GM19438 (cell line): ENCODE measurements at regions not wholly inside any gene's neighbourhood (a gene's known extent, or its start where the extent isn't known, plus 50 kb on each side); places are given as distances from the start of the nearest gene placed in this dataset.

Source experiments
- ATAC-seq: cut with Tn5 transposase; IDR thresholded peaks from one replicate; pipeline ENCODE4 v1.9.1; 2021; ENCODE audit warnings: low read depth; ENCODE audit not compliant: unreplicated experiment

DNA sequence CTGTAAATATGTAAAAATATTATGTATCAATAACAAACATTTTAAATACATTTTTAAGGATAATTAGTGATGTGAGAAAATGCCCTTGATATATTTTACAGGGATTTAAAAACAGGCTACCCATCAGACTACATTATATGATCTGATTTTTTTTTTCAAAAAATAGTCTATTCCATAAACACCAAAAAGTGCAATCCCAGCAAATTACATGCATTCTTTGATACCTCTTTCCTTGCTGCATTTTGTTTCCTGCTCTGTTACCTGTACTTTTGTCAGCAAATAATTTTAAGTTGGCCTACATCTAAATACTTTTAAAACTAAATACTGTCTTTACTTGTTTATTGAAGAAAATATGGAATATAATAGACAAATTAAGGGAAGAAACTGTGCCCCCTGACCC, 306.2 kb upstream of the ARID1B start:
- no peak for ATAC-seq

DNA sequence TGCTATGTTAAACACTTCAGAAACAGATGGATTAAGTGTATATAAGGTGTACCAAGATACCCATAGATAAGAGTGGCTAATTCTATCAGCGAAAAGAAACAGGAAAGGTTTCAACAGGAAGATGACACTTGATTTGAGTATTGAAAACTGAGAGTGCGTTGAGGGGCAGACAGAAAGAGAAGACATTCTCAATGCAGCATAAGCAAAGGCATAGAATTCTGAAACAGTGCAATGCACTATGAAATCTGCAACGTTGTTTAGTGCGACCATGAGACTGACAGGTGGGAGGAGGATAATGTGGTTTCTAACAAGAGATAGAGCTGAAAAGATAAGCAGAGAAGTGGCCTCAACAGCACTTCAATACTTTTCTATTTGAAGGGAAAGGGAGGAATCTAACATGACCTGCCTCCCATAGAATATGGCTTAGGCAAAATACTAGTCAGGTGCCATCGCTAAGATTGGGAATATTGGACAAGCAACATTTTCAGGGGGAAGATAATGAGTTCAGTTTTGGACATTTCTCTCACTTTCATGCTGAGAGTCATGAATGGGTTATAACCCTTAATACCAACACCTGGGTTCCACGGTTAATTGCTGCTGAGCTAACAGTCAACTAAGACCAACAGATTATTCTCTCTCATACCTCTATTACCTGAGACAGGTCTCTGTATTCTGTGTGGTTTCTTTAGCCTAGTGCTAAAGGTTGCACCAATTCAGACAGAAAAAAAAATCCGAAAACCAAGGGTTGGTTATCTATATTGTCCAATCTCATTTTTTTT, 312.9 kb upstream of the ARID1B start:
- no peak for ATAC-seq

DNA sequence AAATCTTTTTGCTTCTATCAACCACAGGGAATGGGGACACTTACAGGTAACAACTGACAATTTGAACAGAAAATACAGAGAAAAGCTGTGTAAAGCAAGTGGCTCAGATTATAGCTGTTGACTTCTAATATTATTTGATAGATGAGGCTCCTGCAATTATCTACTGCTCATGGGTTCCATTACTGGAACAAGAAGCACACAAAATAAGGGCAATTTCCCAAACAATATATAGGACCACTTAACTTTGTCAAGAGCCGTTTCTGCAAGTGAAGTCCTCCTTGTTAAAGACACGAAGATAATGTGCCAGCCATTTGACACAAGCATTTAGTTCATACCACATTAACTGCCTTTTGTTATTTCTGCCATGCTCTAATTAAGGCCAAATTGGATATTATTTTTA, 315.5 kb upstream of the ARID1B start:
- no peak for ATAC-seq

DNA sequence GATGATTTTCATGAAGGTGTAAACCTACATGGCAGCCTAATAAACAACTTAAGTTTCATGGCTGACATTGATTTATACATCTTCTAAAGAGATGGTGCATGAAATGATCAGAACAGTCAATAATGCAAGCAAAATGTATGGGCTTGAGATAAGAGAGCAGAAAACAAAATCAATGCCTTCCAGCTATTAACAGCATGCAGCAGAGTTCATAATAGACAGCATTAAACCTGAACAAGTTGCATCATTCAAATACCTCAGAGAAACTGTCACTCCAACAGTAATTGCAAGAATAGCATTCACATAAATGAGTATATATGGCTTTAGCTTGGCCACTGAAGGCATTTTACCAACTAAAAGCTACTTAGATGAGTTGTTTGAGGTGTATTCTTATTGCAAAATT, 319.6 kb upstream of the ARID1B start:
- no peak for ATAC-seq

GRCh38 chr6:156455847-156456246, 321.3 kb upstream of the ARID1B start:
- no peak for ATAC-seq

GRCh38 chr6:156454867-156455266, 322.3 kb upstream of the ARID1B start:
- no peak for ATAC-seq

DNA sequence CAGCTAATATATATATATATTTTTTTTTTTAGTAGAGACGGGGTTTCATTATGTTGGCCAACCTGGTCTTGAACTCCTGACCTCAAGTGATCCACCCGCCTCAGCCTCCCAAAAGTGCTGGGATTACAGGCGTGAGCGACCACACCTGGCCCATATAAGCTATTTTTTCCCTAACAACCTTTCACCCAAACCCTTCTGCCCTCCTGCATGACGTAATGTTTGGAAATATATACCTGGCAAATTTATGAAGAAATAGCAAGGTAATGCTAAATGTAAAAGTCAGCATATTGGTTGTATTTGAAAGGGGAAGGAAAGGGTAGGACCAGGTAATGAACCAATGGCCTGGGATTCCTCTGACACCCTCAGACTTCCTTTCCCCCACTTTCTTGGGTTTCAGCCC, 325.5 kb upstream of the ARID1B start:
- no peak for ATAC-seq

DNA sequence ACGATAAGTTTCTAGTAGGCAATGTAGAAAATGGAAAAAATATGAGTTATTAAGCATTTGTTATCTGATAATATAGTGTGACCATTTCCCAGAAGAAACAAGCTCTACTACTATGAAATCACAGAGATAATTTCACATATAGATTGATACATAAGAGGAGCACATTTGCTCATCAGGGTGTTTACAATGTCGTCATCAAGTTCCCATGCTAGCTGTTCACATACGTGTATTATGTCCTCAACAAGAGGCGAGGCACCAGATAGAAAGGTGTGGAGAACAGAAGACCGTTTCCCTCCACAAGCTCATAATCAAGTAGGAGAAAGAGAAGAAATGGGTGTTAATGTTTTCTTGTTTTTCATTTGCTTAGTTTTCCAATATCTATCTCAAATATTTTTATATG, 326.1 kb upstream of the ARID1B start:
- ATAC-seq = no peak

DNA sequence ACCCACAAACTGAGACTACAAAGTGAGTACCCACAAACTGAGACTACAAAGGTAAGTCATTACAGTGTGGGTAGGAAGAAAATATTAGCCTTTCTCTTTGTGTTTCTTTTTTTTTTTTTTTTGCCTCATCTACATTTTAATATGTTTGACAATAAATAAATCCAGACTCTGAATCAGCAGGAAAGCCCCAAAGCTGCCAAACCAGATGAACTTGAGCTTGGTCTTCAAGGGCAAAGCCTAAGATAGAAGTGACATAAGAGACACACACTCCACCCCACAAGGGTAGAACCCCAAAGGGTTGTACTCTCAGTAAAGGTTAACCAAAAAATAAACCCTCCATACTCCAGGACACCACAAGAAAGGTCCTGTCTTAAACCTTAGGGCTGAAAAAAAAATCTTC, 326.8 kb upstream of the ARID1B start:
- no peak for ATAC-seq

GRCh38 chr6:156449569-156449968, 327.6 kb upstream of the ARID1B start:
- ATAC-seq = no peak

DNA sequence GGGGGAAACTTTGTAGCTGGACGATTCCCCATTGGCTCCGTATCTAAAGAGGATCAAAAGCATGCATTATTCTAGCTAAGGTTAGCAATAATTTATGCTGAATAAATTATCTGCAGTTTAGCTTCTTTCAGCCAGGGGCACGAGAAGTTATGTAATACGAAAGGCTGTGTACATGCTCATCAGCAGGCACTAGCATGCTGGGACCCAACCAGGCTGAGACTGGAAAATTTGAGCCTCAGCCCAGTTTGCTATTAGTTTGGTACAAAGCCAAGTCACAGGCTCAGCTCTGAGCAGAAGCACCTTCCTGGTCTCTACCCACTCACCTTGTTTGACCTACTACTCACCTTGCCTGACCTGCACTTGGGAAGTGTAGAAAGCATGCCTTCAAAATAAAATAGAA, 328.1 kb upstream of the ARID1B start:
- no peak for ATAC-seq

DNA sequence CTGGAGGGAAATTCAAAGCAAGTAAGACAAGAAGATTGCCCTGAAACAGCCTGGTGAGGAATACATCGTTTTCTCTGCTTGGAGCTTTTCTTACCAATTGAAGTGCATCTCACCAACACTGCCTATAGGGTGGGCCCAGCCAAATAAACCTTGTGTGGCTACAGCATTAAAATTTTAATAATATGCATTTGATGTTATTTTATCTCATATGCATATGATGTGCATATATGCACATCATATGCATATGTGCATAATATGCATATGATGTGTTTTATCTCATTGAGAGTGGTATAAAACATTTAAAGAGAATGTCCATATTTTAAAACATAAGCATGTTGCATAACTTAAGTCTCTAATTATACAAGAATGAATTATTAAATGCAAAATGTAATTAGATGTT, 328.6 kb upstream of the ARID1B start:
- ATAC-seq = no peak

DNA sequence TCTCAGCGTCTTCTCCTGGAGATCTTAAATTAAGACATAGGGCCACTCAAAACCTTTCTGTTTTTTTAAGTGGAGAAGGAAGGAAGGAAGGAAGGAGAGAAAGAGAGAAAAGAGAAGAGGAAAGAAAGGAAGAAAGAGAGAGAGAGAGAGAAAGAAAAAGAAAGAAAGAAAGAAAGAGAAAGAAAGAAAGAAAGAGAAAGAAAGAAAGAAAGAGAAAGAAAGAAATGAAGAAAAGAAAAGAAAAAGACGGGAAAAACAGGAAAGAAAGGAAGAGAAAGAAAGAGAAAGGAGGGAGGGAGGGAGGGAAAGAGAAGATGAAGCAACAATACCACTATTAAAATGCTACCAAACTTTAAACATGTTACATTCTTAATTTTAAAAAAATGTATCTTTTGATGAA, 336.5 kb upstream of the ARID1B start:
- no peak for ATAC-seq

DNA sequence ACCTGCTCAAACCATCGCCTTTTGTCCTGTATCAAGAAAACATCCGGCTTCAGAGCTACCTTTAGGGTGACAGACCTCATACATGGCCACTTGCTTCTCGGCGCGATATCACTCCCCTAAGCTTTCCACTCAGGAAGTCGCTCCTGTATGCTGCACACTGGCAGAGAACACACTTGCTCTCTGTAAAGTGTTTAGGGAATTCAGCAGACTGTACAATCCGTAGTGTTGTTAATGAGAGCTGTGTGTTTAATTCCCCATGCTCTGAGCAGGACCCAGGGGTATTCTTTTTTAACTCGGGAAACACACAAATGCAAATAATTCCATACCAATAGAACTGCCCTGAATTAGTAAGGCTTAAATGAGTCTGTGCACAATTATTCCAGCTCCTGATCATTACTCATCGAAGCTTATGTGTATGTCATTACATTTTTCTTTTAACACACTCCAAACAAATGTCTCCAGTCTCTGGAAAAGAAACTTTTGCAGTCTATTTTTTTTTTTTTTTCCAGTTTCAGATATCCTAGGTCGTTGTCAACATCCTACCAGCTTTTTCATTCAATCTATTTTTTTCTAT, 338.7 kb upstream of the ARID1B start:
- no peak for ATAC-seq

DNA sequence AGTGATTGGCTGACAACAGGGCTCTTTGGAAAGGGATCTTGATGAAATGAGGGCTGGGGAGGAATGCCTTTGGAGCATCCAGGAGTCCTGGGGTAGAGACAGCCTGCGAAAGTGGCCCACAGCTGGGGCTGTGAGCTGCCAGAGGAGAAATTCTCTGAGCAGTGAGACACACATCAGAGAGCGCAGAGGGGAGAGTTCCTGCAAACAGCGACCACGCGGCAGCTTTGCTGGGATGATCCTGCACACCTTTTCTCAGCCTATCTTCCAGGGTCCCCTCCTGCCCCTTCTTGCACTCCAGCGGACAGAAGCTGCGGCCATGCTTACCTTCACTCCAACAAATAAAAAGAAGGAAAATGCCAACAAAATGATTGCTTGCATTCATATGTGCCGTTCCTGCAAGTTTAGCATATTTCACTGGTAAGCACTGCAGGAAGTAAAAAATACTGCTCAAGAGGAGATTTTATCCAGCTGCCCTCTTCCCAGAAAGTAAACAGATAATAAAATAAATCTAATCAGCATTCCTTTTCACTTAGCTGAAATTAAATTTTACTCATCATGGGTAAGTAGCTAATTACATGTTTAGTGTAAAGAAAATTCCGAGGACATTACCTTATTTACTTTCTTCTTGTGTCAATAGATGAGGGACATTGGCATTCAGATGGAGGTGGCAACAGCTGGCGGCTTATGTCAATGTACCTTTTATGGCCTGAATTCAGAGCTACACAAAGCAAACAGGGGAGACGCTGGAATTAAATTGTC, 339.9 kb upstream of the ARID1B start:
- no peak for ATAC-seq

GRCh38 chr6:156434795-156435190, 342.4 kb upstream of the ARID1B start:
- no peak for ATAC-seq

DNA sequence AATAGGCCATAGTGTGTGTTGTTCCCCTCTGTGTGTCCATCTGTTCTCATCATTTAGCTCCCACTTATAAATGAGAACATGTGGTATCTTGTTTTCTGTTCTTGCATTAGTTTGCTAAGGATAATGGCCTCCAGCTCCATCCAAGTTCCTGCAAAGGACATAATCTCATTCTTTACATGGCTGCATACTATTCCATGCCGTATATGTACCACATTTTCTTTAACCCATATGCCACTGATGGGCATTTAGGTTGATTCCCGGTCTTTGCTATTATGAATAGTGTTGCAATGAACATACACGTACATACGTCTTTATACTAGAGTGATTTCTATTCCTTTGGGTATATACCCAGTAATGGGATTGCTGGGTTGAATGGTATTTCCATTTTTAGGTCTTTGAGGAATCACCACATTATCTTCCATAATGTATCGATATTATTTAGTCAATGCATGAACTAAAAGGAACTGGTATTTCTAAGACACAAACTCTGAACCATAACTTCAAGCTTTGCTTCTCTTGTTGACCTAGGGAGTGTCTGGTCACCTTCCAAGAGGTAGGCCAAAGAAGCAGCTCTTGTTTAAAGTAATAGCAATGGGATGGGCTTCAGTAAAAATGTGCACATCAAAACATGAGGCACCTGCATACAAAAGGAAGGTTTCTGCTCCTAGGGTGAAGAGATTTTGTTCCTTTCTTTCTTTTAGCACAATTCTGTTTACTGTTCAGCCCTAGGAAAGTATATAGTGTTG, 343.0 kb upstream of the ARID1B start:
- no peak for ATAC-seq

GRCh38 chr6:156432543-156432942, 344.6 kb upstream of the ARID1B start:
- no peak for ATAC-seq

- no peak for ATAC-seq
These were observed 346.8 kb upstream of the ARID1B start for GRCh38 chr6:156430386-156430785.

DNA sequence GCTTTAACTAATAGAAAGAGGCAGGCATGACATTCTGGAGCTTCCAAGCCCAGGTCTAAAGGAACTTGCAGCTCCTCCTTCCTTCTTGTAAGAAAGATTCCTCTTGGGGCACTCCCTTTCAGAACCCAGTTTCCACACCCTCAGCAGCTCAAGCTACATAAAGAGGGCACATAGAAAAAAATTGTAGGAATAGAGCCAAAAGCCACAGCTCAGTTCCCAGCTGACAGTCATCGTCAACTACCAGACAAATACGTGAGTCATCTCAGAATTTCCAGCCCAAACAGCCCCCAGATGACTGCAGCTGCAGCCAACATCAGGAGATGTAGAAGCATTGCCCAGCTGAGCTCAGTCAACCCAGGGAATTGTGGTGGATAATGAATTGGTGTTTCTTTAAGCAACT, 349.8 kb upstream of the ARID1B start:
- no peak for ATAC-seq

DNA sequence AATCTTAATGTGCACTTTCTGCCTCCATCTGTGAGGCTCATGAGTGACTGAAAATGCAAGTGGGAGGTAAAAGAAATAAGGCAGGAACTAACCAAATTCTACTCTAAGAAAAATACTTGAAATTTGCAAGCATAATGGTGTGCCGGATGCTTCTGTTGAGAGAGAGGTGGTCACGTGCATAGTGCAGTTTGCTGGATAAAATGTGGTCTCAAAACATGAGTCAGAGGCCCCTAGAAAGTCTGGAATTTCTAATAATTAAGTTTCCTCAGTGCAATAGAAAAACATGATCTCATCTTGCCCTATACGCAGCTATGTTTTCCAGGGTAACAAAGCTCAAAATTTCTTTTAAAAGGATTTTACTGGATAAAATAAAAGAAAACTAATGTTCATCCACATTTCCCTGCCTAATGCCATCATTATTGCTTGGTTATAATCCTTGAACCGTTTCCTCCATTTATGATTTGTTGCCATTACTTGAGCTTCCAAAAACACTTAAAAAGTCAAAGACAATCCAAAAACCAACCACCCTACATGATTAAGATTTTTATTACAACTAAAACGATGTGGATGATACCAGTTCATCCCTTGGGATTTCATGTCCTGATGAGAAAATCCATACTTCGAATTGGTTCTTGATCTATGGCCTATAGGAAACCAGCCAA, 351.7 kb upstream of the ARID1B start:
- ATAC-seq = no peak
